HG03103 (cell line): ENCODE measurements at regions not wholly inside any gene's neighbourhood (a gene's known extent, or its start where the extent isn't known, plus 50 kb on each side); places are given as distances from the start of the nearest gene placed in this dataset.

Source experiments
- ATAC-seq: cut with Tn5 transposase; IDR thresholded peaks from one replicate; pipeline ENCODE4 v1.9.1; 2021; ENCODE audit warnings: low read depth; ENCODE audit not compliant: unreplicated experiment

- ATAC-seq, result no peak
Observed at GRCh38 chr1:209072481-209072880, 511.0 kb upstream of the CAMK1G start.

DNA sequence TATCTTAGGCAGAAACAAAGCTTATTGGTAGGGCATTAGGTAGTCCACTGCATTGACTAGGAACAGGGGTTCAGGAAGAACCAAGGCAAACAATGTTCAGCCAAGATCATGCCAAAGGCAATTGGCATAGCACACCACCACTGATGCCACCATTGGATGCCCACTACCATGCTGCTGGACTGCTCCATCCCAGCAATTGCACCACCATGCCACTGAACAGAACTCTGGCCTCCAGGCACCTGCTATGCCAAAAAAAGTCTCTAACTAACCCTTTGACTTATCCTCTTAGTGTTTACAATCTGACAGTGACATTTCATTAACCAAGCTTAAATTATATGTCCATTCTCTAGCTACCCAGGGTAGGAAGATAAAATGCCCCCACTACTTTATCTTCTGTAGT lies 509.6 kb upstream of the CAMK1G start:
- no peak for ATAC-seq

DNA sequence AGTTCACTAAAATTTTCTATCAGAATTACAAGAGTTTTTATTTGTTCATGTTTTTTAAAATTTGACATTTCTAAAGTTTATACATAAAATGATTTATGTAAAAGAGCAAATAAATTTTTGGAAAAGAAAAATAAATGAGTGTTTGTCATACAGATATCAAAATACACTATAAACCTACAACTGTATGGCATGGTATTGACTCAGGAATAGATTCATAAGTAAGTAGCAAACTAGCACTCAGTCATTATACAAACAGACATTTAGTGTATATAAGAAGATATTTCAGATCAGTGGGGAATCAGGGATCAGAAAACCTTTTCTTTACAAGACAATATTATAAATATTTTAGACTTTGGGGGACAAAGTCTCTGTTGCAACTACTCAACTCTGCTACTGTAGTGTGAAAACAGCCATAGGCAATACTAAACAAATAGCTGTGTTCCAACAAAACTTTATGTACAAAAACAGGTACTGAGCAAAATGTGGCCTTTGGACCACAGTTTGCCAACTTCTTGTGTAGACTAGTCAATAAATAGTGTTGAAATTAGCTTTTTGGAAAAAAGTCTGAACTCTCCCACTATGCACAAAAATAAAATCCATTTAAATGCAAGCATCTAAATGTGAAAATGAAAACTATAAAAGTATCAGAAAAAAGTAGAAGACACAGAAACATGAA lies 508.8 kb upstream of the CAMK1G start:
- no peak for ATAC-seq

DNA sequence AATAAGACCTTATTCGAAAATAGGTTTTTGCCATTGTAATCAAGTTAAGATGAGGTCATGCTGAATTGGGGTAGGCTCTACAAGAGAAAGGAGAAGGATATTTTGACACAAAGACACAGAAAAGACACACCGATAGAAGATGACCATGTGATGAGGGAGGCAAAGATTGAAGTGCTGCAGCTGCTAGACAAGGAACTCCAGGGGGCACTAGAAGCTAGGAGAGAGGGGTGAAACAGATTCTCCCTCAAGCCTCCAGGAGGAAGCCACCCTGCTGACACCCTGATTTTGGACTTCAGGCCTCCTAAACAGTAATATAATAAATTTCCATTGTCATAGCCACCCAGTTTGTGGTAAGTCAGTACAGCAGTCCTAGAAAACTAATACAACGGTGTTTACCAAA lies 506.8 kb upstream of the CAMK1G start:
- no peak for ATAC-seq

- ATAC-seq, result no peak
Observed at GRCh38 chr1:209080170-209080781, 503.2 kb upstream of the CAMK1G start.

- ATAC-seq, result peak; percentile 92
Observed at GRCh38 chr1:209086486-209087192, 496.9 kb upstream of the CAMK1G start.

GRCh38 chr1:209094384-209094783 lies 489.1 kb upstream of the CAMK1G start:
- no peak for ATAC-seq

- ATAC-seq, result no peak
Observed at GRCh38 chr1:209095627-209096595, 487.6 kb upstream of the CAMK1G start.

DNA sequence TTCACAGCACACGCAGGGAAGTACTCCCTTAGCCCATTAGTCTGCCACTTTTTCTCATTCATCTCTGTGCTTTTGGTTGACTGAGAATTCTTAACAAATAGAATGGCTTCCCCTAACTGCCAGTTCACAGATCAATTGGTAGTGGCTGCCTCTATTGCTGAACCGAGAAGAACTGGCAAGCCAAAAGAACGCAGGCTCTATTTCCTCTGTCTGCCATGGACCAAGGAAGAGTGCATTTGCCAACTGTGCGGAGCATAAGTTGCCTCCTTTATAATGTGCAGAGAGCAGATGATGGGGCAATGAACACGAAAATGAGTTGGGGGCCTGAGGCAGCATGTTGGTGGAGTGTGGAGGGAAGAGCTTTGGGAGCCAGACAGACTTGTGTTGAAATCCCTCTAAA lies 483.1 kb upstream of the CAMK1G start:
- no peak for ATAC-seq

- ATAC-seq, result no peak
Observed at GRCh38 chr1:209101106-209101505, 482.4 kb upstream of the CAMK1G start.

DNA sequence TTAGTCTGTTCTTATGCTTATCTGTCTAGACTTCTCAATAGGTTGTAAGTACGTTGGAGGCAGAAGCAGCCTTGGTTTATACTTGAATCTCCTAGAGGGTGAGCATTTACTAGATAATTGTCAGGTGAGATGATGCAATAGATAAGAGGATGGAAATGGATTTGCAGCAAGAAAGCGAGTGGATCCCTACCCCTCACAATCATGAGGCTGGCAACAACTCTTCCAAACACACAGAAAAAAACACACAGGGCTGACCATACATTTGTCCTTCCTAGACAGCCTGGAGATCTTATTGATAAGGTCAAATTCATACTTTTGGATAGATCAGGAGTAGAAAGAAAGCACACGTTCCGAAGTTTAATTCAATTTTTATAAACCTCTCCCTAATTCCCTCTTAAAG lies 481.4 kb upstream of the CAMK1G start:
- no peak for ATAC-seq

GRCh38 chr1:209102531-209102930 lies 481.0 kb upstream of the CAMK1G start:
- ATAC-seq, result no peak

DNA sequence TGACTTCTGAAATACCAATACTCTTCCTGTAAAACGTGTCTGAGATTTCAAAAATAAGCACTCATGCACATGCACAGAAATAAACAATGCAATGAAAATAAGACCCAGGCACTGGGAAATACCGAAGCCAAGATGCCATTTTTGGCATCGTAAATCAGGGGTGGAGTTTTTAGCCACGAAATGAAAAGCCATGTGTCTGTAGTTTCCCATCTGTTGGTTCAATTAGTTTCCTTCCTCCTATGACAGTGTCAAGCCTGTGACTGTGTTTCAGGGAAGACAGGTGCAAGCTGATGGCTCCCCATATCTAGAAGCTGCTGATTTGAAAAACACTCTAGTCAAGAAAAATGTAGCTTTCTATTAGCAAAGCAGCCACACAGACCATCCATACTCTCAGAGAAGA lies 480.4 kb upstream of the CAMK1G start:
- peak; percentile 51 for ATAC-seq

GRCh38 chr1:209104646-209105045 lies 478.9 kb upstream of the CAMK1G start:
- no peak for ATAC-seq

GRCh38 chr1:209105701-209106100 lies 477.8 kb upstream of the CAMK1G start:
- ATAC-seq, result no peak

DNA sequence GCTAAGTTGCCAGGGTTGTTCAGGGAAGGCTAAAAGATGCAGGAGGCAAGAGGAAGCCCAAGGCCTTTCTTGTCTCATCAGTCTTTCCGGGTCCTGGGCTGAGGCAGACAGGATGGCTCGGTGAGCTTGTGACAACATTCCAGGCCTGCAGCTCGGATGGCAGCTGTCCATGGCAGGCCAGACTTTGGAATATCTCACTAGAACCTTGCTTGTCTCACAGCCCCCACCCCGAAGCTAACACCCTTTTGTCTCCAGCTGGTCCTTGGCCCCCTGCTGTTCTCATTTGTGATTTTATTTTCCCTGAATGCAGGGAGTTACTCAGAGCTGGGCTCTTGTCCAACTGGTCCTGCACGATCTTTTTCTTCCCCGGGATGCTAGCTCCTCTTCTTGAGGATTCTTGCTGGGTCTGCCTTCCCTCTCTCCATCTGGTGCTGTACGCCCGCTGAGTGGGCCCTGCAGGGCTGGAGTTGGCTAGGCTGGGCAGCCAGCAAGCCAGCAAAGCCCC lies 477.2 kb upstream of the CAMK1G start:
- ATAC-seq, result no peak

DNA sequence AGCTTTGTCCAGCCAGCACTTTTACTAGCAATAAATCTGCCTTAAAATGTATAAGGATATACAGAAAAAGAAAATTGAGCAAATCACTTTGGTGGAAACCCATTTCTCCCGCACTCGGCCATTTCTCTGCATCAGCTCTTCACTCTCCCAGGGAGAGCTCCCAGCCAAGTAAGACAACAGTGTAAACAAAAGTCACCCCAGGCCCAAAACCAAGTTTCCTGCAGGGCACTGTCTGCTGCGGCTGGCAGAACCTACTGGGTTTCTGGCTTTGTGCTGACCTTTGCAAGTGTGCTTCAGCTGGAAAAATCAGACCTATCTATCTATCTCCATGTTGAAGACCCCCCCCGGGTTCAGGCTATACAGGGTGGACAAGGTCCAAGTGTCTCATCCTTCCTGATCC lies 476.7 kb upstream of the CAMK1G start:
- no peak for ATAC-seq

DNA sequence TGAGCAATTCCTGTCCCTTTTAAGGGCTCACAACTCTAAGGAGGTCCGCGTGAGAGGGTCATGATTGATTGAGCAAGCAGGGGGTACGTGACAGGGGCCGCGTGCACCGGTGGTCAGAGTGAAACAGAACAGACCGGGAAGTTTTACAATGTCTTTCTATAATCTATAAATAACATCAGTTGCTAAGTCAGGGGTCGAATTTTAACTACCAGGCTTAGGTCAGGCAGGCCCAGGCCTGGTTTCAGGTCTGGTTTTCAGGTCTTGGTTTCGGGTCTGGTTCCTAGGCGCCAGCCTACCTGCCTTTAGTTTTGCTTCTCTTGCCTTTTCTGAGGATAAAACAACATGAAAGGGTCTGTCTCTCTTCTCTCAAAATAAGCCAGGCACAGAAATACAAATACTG lies 476.0 kb upstream of the CAMK1G start:
- peak; percentile 56 for ATAC-seq

GRCh38 chr1:209109001-209109785 lies 474.3 kb upstream of the CAMK1G start:
- no peak for ATAC-seq

GRCh38 chr1:209113521-209113920 lies 470.0 kb upstream of the CAMK1G start:
- ATAC-seq, result no peak
